Keratinocyte (primary cell): ENCODE measurements at regions not wholly inside any gene's neighbourhood (a gene's known extent, or its start where the extent isn't known, plus 50 kb on each side); places are given as distances from the start of the nearest gene placed in this dataset.

Experiments used
- DNase-seq: peaks from one replicate; pipeline ENCODE4 v3.0.0-alpha.2; 2011; ENCODE audit warnings: low read depth, missing footprints, low spot score
- FAIRE-seq: peaks from 2 replicates; lab custom pipeline; 2011; peaks lifted over from hg19 to GRCh38; lab: Jason Lieb, UNC
- H2AFZ ChIP-seq: 2 replicates; pipeline ENCODE4 v1.6.0; 2012; ENCODE audit warnings: low read length, control low read depth, inconsistent platforms; ENCODE audit not compliant: control insufficient read depth
- H3K27ac ChIP-seq: 2 replicates; pipeline ENCODE4 v1.5.1; 2011; ENCODE audit warnings: low read length; ENCODE audit not compliant: control insufficient read depth, insufficient read depth
- H3K27me3 ChIP-seq: 3 replicates; pipeline ENCODE4 v1.6.0; 2011; ENCODE audit warnings: low read length; ENCODE audit not compliant: control insufficient read depth, insufficient read depth; ENCODE audit errors: extremely low read depth
- H3K36me3 ChIP-seq, 2 experiments: 2 replicates in 1 of 2; 3 replicates in 1 of 2; pipeline ENCODE4 v1.5.1; 2011; ENCODE audit warnings: low read length in 2 of 2, mild to moderate bottlenecking in 1 of 2; ENCODE audit not compliant: control insufficient read depth in 2 of 2, insufficient read depth in 2 of 2; ENCODE audit errors: extremely low read depth in 1 of 2
- H3K4me1 ChIP-seq: 3 replicates; pipeline ENCODE4 v1.5.1; 2011; ENCODE audit warnings: low read length; ENCODE audit not compliant: control insufficient read depth, insufficient read depth; ENCODE audit errors: extremely low read depth
- H3K4me2 ChIP-seq: 3 replicates; pipeline ENCODE4 v1.6.0; 2011; ENCODE audit warnings: low read depth, low read length; ENCODE audit not compliant: control insufficient read depth, insufficient read depth; ENCODE audit errors: extremely low read depth
- H3K4me3 ChIP-seq, 3 experiments: fragments of 200-600 bp in 1 of 3; sonication (generic) in 1 of 3; 2 replicates in 2 of 3; 3 replicates in 1 of 3; pipeline ENCODE4 v1.5.1; 2011 to 2016; ENCODE audit warnings: low read length in 3 of 3, mild to moderate bottlenecking in 3 of 3, control low read depth in 2 of 3, inconsistent platforms in 1 of 3, low read depth in 1 of 3, mixed read lengths in 1 of 3, mixed run types in 1 of 3, moderate library complexity in 1 of 3; ENCODE audit not compliant: control insufficient read depth in 2 of 3, insufficient read depth in 2 of 3; ENCODE audit errors: extremely low read depth in 1 of 3
- H3K79me2 ChIP-seq: 2 replicates; pipeline ENCODE4 v1.6.0; 2012; ENCODE audit warnings: low read length; ENCODE audit not compliant: control insufficient read depth, insufficient read depth
- H3K9ac ChIP-seq: 3 replicates; pipeline ENCODE4 v1.6.0; 2011; ENCODE audit warnings: low read length; ENCODE audit not compliant: control insufficient read depth, insufficient read depth; ENCODE audit errors: extremely low read depth
- H3K9me1 ChIP-seq: 3 replicates; pipeline ENCODE4 v1.6.0; 2011; ENCODE audit warnings: low read length; ENCODE audit not compliant: control insufficient read depth, insufficient read depth; ENCODE audit errors: extremely low read depth
- H3K9me3 ChIP-seq: 2 replicates; pipeline ENCODE4 v1.5.1; 2012; ENCODE audit warnings: low read depth, low read length; ENCODE audit not compliant: control insufficient read depth
- H4K20me1 ChIP-seq: 3 replicates; pipeline ENCODE4 v1.6.0; 2011; ENCODE audit warnings: low read length; ENCODE audit not compliant: control insufficient read depth, insufficient read depth; ENCODE audit errors: extremely low read depth
- CTCF ChIP-seq, 3 experiments: IDR thresholded peaks in 1 of 3; conservative IDR thresholded peaks in 1 of 3; optimal IDR thresholded peaks in 1 of 3; 2 replicates in 2 of 3; 3 replicates in 1 of 3; pipeline versions ENCODE3 to v1.5.1; 2011; ENCODE audit warnings: low read length in 3 of 3, mild to moderate bottlenecking in 3 of 3, moderate library complexity in 2 of 3, control low read depth in 1 of 3, inconsistent platforms in 1 of 3; ENCODE audit not compliant: insufficient read depth in 2 of 3; ENCODE audit errors: extremely low read depth in 1 of 3
- EZH2 ChIP-seq: IDR thresholded peaks from one replicate; pipeline ENCODE4 v1.6.1; 2012; ENCODE audit warnings: inconsistent platforms, mild to moderate bottlenecking, low read length, moderate library complexity
- dilution Hi-C: fragments of 300-500 bp; cut with MboI; formaldehyde crosslinking; loops from one replicate; pipeline ENCODE4 v1.7.0; 2020; ENCODE audit warnings: low sequenced_read_pairs; ENCODE audit not compliant: extremely low pct_ligation_motif_present

GRCh38 chr4:151532001-151532708 lies 123.2 kb downstream of the FHIP1A start:
- Histone ChIP-seq H3K9me1 (no peaks in the 10 kb centered on the region), H3K4me3 (no peak overlapping the region), H3K4me1 (peaks cover 10% of the 10 kb centered on the region), H3K27me3 (no peaks in the 10 kb centered on the region), H2AFZ (no peak overlapping the region), H3K79me2 (peaks cover 1% of the 10 kb centered on the region), H3K27ac (no peak overlapping the region), H3K4me2 (no peak overlapping the region), H3K9me3 (no peaks in the 10 kb centered on the region), H4K20me1 (no peaks in the 10 kb centered on the region), H3K9ac (no peak overlapping the region), H3K36me3 (peaks cover 0 to 1% of the 10 kb centered on the region in 2 experiments)
- TF ChIP-seq EZH2: no peak
- TF ChIP-seq CTCF (optimal IDR thresholded peaks at IDR 0.05 in 1 of 3, IDR thresholded peaks at IDR 0.05 in 1 of 3, conservative IDR thresholded peaks at IDR 0.05 in 1 of 3; ENCODE audit: extremely low read depth in 1 of 3, insufficient read depth in 2 of 3, low read length in 3 of 3): no peak
- dilution Hi-C loops: no loop called here
- DNase-seq: no peak
- FAIRE-seq: peak; percentile 26

- no peak for FAIRE-seq
- Histone ChIP-seq H3K36me3 (peaks cover 0 to 1% of the 10 kb centered on the region in 2 experiments), H3K27me3 (no peaks in the 10 kb centered on the region), H3K4me1 (peaks cover 23% of the 10 kb centered on the region), H3K4me2 (no peak overlapping the region), H3K79me2 (no peaks in the 10 kb centered on the region), H4K20me1 (no peaks in the 10 kb centered on the region), H2AFZ (no peak overlapping the region), H3K4me3 (no peak overlapping the region), H3K27ac (no peak overlapping the region), H3K9me3 (no peaks in the 10 kb centered on the region), H3K9ac (no peak overlapping the region), H3K9me1 (no peaks in the 10 kb centered on the region)
- dilution Hi-C loops: no loop called here
- no peak for DNase-seq
- TF ChIP-seq EZH2: no peak
- TF ChIP-seq CTCF (optimal IDR thresholded peaks at IDR 0.05 in 1 of 3, IDR thresholded peaks at IDR 0.05 in 1 of 3, conservative IDR thresholded peaks at IDR 0.05 in 1 of 3; ENCODE audit: extremely low read depth in 1 of 3, insufficient read depth in 2 of 3, low read length in 3 of 3): no peak
Measured at GRCh38 chr4:151534195-151534594, 125.2 kb downstream of the FHIP1A start.
